K562 (cell line): ENCODE measurements at regions not wholly inside any gene's neighbourhood (a gene's known extent, or its start where the extent isn't known, plus 50 kb on each side); places are given as distances from the start of the nearest gene placed in this dataset.

Experiments
- ATAC-seq: fragments of 200-7000 bp; cut with Tn5 transposase; 3 replicates; pipeline ENCODE4 v1.9.1; 2020; ENCODE audit warnings: moderate library complexity
- BruUV-seq: library from RNA; stranded (reverse); fragments of 400-500 nt; replicated peaks from 2 replicates; lab custom pipeline; 2021; lab: Mats Ljungman, UMichigan
- CTCF ChIA-PET: fragments of 300-600 bp; formaldehyde crosslinking; extraction: SDS; loops from one replicate; lab custom pipeline; 2021; ENCODE audit warnings: low intra/inter-chr PET ratio; lab: Yijun Ruan, JAX
- POLR2A ChIA-PET: fragments of 300-600, 350-650 bp; sonication (Branson Sonifier 250); formaldehyde crosslinking; extraction: SDS; loops from one replicate; lab custom pipeline; 2021; ENCODE audit warnings: antibody characterized with exemption, inconsistent platforms; lab: Yijun Ruan, JAX
- DNase-seq, 4 experiments: peaks; one replicate each; pipeline versions ENCODE4 v3.0.0 to v3.0.0-alpha.2; 2011 to 2018; ENCODE audit warnings: low spot score in 3 of 4, mixed read lengths in 3 of 4; ENCODE audit errors: extremely low read depth in 1 of 4
- FAIRE-seq: peaks from 2 replicates; lab custom pipeline; 2011; peaks lifted over from hg19 to GRCh38; lab: Jason Lieb, UNC
- H2AFZ ChIP-seq: 2 replicates; pipeline ENCODE4 v1.6.0; 2011; ENCODE audit warnings: low read depth, low read length, control low read depth, inconsistent platforms
- H3K27ac ChIP-seq: fragments of 200-600 bp; 3 replicates; pipeline ENCODE4 v1.8.0; 2011; ENCODE audit warnings: low read depth, mild to moderate bottlenecking, control low read depth, inconsistent platforms, low read length, moderate library complexity, mixed read lengths; ENCODE audit errors: extremely low read depth
- H3K27me3 ChIP-seq, 2 experiments: fragments of 300-600 bp in 1 of 2; 2 replicates in 1 of 2; 3 replicates in 1 of 2; pipeline versions ENCODE4 v1.6.0 to v1.8.0; 2011; ENCODE audit warnings: inconsistent platforms in 2 of 2, low read length in 2 of 2, mild to moderate bottlenecking in 1 of 2, mixed read lengths in 1 of 2, moderate library complexity in 1 of 2; ENCODE audit not compliant: control insufficient read depth in 2 of 2, insufficient read depth in 2 of 2
- H3K36me3 ChIP-seq: fragments of 300-600 bp; 3 replicates; pipeline ENCODE4 v1.8.0; 2011; ENCODE audit warnings: mild to moderate bottlenecking, low read length, inconsistent platforms; ENCODE audit not compliant: control insufficient read depth, insufficient read depth
- H3K4me1 ChIP-seq, 2 experiments: fragments of 200-600 bp in 1 of 2; replicated peaks in 1 of 2; 2 replicates in 1 of 2; 3 replicates in 1 of 2; pipeline versions ENCODE4 v1.5.1 to v1.8.0; 2011; ENCODE audit warnings: inconsistent platforms in 2 of 2, low read length in 2 of 2, mild to moderate bottlenecking in 1 of 2, mixed read lengths in 1 of 2, moderate library complexity in 1 of 2; ENCODE audit not compliant: control insufficient read depth in 2 of 2, insufficient read depth in 2 of 2
- H3K4me2 ChIP-seq: 2 replicates; pipeline ENCODE4 v1.6.1; 2011; ENCODE audit warnings: low read length, control low read depth, inconsistent platforms, mixed read lengths; ENCODE audit not compliant: insufficient read depth
- H3K4me3 ChIP-seq: fragments of 200-600 bp; sonication (generic), shearing (Covaris generic); 2 replicates; pipeline ENCODE4 v1.5.1; 2016; ENCODE audit warnings: control low read depth, inconsistent platforms
- H3K79me2 ChIP-seq: fragments of 200-600 bp; 3 replicates; pipeline ENCODE4 v1.8.0; 2011; ENCODE audit warnings: low read length, inconsistent platforms; ENCODE audit not compliant: control insufficient read depth, insufficient read depth
- H3K9ac ChIP-seq, 2 experiments: 2 replicates each; pipeline versions ENCODE4 v1.6.0 to v1.6.1; 2011; ENCODE audit warnings: low read depth in 2 of 2, low read length in 2 of 2, control low read depth in 1 of 2, inconsistent platforms in 1 of 2, mild to moderate bottlenecking in 1 of 2, mixed read lengths in 1 of 2; ENCODE audit not compliant: insufficient read depth in 1 of 2
- H3K9me1 ChIP-seq: one replicate; pipeline ENCODE4 v1.6.0; 2011; ENCODE audit warnings: inconsistent platforms, mild to moderate bottlenecking, low read length, moderate library complexity; ENCODE audit not compliant: control insufficient read depth, insufficient read depth
- H3K9me3 ChIP-seq: replicated peaks from 2 replicates; pipeline ENCODE4 v1.5.1; 2011; ENCODE audit warnings: low read depth, low read length, inconsistent platforms; ENCODE audit not compliant: control insufficient read depth, insufficient read depth
- H4K20me1 ChIP-seq: replicated peaks from 2 replicates; pipeline ENCODE4 v1.6.1; 2011; ENCODE audit warnings: low read length, inconsistent platforms, mixed read lengths; ENCODE audit not compliant: control insufficient read depth, insufficient read depth
- ARID1B ChIP-seq: fragments of 450-650 bp; IDR thresholded peaks from 2 replicates; pipeline ENCODE4 v1.6.1; 2016; ENCODE audit warnings: antibody characterized with exemption, mild to moderate bottlenecking, inconsistent platforms
- ASH1L ChIP-seq: fragments of 450-650 bp; IDR thresholded peaks from 2 replicates; pipeline ENCODE4 v1.6.1; 2018; ENCODE audit warnings: borderline replicate concordance, mild to moderate bottlenecking, low read depth; ENCODE audit not compliant: partially characterized antibody
- GTF2A2 ChIP-seq: IDR thresholded peaks from 2 replicates; pipeline ENCODE4 v1.6.1; 2016; ENCODE audit warnings: mild to moderate bottlenecking, missing genetic modification characterization, missing compliant biosample characterization
- MEF2D ChIP-seq: conservative IDR thresholded peaks from 2 replicates; pipeline ENCODE4 v1.6.1; 2016; ENCODE audit warnings: low read depth, missing genetic modification characterization, missing compliant biosample characterization
- POU5F1 ChIP-seq: fragments of 150-350 bp; IDR thresholded peaks from 2 replicates; pipeline ENCODE4 v1.6.1; 2014; ENCODE audit warnings: borderline replicate concordance, low read length, low read depth, mild to moderate bottlenecking; ENCODE audit not compliant: partially characterized antibody
- RFX7 ChIP-seq: fragments of 250-450 bp; sonication (Bioruptor Pico); IDR thresholded peaks from 2 replicates; pipeline ENCODE4 v1.5.1; 2021; ENCODE audit warnings: mild to moderate bottlenecking
- RNF219 ChIP-seq: fragments of 250-450 bp; sonication (Bioruptor Pico); IDR thresholded peaks from 2 replicates; pipeline ENCODE4 v1.5.0; 2022; ENCODE audit warnings: mild to moderate bottlenecking
- RUNX1 ChIP-seq: sonication (generic); IDR thresholded peaks from 2 replicates; pipeline ENCODE4 v1.6.1; 2016; ENCODE audit warnings: antibody characterized with exemption, low read depth
- SAP30 ChIP-seq: fragments of 200-600 bp; sonication (generic); IDR thresholded peaks from 2 replicates; pipeline ENCODE4 v1.6.1; 2012; ENCODE audit warnings: borderline replicate concordance, low read depth, mild to moderate bottlenecking, moderate library complexity, low read length, control low read depth, inconsistent platforms; ENCODE audit not compliant: insufficient read depth, poor library complexity, severe bottlenecking
- SIN3B ChIP-seq: fragments of 450-650 bp; IDR thresholded peaks from 2 replicates; pipeline ENCODE4 v1.6.1; 2017; ENCODE audit warnings: low read depth, mild to moderate bottlenecking, moderate library complexity
- TGIF2 ChIP-seq: sonication (generic); formaldehyde crosslinking; IDR thresholded peaks from 2 replicates; pipeline ENCODE4 v1.8.1; 2022; ENCODE audit warnings: mild to moderate bottlenecking, missing genetic modification reagents, moderate library complexity
- ZBTB17 ChIP-seq: fragments of 450-650 bp; formaldehyde crosslinking; IDR thresholded peaks from 2 replicates; pipeline ENCODE4 v1.4.0; 2020; ENCODE audit warnings: mild to moderate bottlenecking
- ZBTB34 ChIP-seq: fragments of 250-450 bp; sonication (Bioruptor Pico); IDR thresholded peaks from 2 replicates; pipeline ENCODE4 v1.8.0; 2021; ENCODE audit warnings: mild to moderate bottlenecking, moderate library complexity
- ZBTB7A ChIP-seq: IDR thresholded peaks from 2 replicates; pipeline ENCODE4 v1.6.1; 2011; ENCODE audit warnings: low read depth, mild to moderate bottlenecking, low read length, moderate library complexity, borderline replicate concordance; ENCODE audit not compliant: control insufficient read depth
- ZNF224 ChIP-seq: sonication (generic); formaldehyde crosslinking; IDR thresholded peaks from 2 replicates; pipeline ENCODE4 v1.8.0; 2022; ENCODE audit warnings: mild to moderate bottlenecking, missing genetic modification reagents
- ZNF511 ChIP-seq: sonication (generic); formaldehyde crosslinking; IDR thresholded peaks from 2 replicates; pipeline ENCODE4 v1.8.0; 2022; ENCODE audit warnings: mild to moderate bottlenecking, missing genetic modification reagents
- ZNF830 ChIP-seq: fragments of 250-450 bp; sonication (Bioruptor Pico); IDR thresholded peaks from 2 replicates; pipeline ENCODE4 v1.5.0; 2021; ENCODE audit warnings: mild to moderate bottlenecking
- WGBS: fragments of 100-300 bp; shearing (Covaris generic); methylation state at CpG from one replicate; pipeline ENCODE4 v1.1.6; 2016; ENCODE audit warnings: low coverage, mixed read lengths; ENCODE audit not compliant: insufficient coverage; ENCODE audit errors: missing lambda C conversion rate; 5-methylcytosine and 5-hydroxymethylcytosine counted together
- in situ Hi-C: fragments of 300-500 bp; cut with MboI; formaldehyde crosslinking; loops from 4 replicates; pipeline ENCODE4 v1.15.0; 2018; ENCODE audit warnings: inconsistent platforms, mixed read lengths
- intact Hi-C: fragments of 100-400 bp; cut with micrococcal nuclease; formaldehyde crosslinking; loops from 2 replicates; pipeline ENCODE4 v1.14.2; 2022

- TF ChIP-seq RNF219 (CRISPR knock-in tag) (no peak), ZNF224 (CRISPR knock-in tag) (no peak), ZNF830 (CRISPR knock-in tag) (no peak), GTF2A2 (tag) (no peak)
These were observed 69.5 kb upstream of the SYT13 start (continued) for GRCh38 chr11:45355706-45356041.

GRCh38 chr11:45354976-45355705 lies 69.0 kb upstream of the SYT13 start:
- no peaks in the 10 kb centered on the region for H4K20me1 ChIP-seq
- peaks cover 0 to 2% of the 10 kb centered on the region in 2 experiments; a peak in 2 of 5 replicates for H3K27me3 ChIP-seq
- no peaks in the 10 kb centered on the region for H3K36me3 ChIP-seq
- H3K9me1 ChIP-seq = no peaks in the 10 kb centered on the region
- ATAC-seq (peak; percentile 95), DNase-seq (peak; percentile 73 to 83 (median 76)), FAIRE-seq (peak; percentile 91)
- no TSS peak for BruUV-seq
- no peak overlapping the region; a peak in 1 of 4 replicates for H3K9ac ChIP-seq
- peak overlapping the region; percentile 81 for H3K4me2 ChIP-seq
- peak overlapping the region; percentile 43 for H3K4me3 ChIP-seq
- POLR2A ChIA-PET = interaction anchor here (0.6 to 1.2 kb wide), 3 partner anchors 27 to 199 kb away, joined by 3 read pairs; no protein-coding TSS in a partner anchor
- peaks cover 6 to 7% of the 10 kb centered on the region in 2 experiments; a peak in 3 of 5 replicates for H3K4me1 ChIP-seq
- intact Hi-C loops = no loop called here
- no peaks in the 10 kb centered on the region for H3K9me3 ChIP-seq
- H3K79me2 ChIP-seq = no peaks in the 10 kb centered on the region
- no peak overlapping the region for H3K27ac ChIP-seq
- in situ Hi-C loops = no loop called here
- H2AFZ ChIP-seq = peak overlapping the region; percentile 95
- WGBS = 13% methylated on average over 17 of the region's 30 CpGs
- CTCF ChIA-PET = no interaction called here
- peak; percentile 64; the same call in 1 of the 2 replicates for TF ChIP-seq MEF2D
- no peak for TF ChIP-seq SIN3B
- no peak for TF ChIP-seq SAP30
- no peak for TF ChIP-seq ZBTB17 (CRISPR knock-in tag)
- no peak for TF ChIP-seq ZBTB7A
- TF ChIP-seq RUNX1 = no peak
- TF ChIP-seq ASH1L = peak; percentile 38
- TF ChIP-seq ZBTB34 (CRISPR knock-in tag) = no peak
- peak; percentile 52 for TF ChIP-seq POU5F1
- TF ChIP-seq TGIF2 (CRISPR knock-in tag) = no peak
- TF ChIP-seq ARID1B = no peak
- TF ChIP-seq RFX7 (CRISPR knock-in tag) = no peak
- TF ChIP-seq ZNF511 (CRISPR knock-in tag) = no peak
